Hypothalamus (tissue), 51 donors: ENCODE measurements at regions not wholly inside any gene's neighbourhood (a gene's known extent, or its start where the extent isn't known, plus 50 kb on each side); places are given as distances from the start of the nearest gene placed in this dataset.

Source experiments
- DNase-seq, 51 donors: peaks; one replicate each; lab custom pipeline; 2025; lab: John Stamatoyannopoulos, UW

DNA sequence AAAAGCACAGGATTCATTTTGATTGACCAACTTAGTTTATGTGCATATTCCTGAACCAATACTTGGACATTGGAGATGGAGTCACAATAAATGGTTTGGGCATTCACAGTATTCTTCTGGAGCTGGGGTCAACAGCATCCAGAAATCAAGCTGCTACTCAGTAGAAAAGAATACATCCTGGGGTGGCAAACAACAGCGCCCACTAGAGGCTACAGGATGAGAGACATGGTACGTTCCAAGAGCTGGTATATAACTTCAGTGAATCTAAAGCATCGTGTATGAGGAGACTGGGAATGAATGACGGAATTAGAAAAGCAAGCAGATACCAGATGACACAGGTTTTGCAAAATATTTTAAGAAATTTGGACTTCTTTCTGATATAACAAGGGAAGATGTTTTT, 142.9 kb upstream of the FIGN start:
- DNase-seq: peak in 6 of 51 donors; percentile 1 to 33 (median 8)

DNA sequence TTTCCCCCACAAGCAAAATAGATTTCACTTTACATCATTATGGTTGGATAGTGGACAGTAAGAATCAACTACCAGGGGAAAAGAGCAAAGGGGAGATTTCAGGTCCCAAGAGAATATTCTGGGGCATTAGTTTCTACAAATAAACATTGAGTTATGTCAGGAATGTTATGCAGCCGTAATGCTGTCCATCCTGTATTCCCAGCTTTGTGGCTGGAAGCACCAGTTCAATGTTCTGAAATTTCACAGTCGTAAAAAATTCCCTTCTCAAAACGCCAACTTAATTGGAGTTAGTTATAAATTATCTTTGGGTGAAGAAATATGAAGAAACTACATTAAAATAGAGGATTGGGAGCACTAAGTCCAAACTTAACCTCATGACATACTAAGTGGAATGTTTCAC, 141.5 kb upstream of the FIGN start:
- DNase-seq: no peak

DNA sequence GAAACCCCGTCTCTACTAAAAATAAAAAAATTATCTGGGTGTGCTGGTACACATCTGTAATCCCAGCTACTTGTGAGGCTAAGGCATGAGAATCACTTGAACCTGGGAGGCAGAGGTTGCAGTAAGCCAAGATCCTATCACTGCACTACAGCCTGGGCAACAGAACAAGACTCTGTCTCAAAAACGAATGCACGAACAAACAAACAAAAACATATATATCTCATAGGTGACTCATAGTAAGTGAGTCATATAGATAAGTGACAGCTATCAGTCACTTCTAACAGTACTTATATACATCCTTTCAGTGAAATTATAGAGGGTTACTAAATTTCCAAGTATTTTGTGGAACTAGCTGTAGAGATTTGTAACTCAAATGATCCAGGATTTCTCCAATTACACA, 127.3 kb upstream of the FIGN start:
- no peak for DNase-seq

DNA sequence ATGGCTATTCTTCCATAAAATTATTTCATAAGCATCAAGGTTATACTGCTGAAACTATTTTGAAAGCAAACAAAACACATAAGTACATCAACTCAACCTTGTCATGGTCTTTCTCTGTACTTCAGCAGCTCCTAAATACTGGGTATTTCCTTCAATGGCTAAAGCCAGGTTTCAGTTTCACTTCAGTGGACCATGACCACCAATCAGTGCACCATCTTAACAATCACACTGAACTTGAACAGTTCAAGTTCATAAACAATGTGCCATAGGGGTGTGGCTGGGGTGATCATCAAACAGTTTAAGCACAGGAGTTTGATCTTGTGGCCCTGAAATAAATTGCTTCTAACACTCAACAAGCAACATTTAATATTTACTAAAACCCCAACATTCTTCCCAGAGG, 124.1 kb upstream of the FIGN start:
- no peak for DNase-seq

DNA sequence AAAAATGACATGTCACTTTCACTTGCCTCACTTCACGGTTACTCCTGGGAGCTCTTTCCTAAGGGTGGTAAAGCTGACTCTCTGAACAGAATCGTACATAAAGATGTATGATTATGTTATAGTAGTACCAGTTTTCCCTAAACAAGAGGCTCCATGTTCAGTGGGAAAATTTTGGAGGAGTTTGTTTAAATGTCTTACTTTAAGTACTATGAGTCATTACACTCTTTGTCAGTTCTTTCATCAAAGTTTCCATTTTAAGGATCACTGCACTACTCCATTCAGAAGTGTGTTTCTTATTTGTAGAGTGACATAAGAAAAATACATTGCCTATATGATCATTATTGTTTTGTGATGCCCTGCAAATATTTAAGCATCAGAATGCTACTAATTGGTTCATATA, 121.1 kb upstream of the FIGN start:
- DNase-seq: no peak

DNA sequence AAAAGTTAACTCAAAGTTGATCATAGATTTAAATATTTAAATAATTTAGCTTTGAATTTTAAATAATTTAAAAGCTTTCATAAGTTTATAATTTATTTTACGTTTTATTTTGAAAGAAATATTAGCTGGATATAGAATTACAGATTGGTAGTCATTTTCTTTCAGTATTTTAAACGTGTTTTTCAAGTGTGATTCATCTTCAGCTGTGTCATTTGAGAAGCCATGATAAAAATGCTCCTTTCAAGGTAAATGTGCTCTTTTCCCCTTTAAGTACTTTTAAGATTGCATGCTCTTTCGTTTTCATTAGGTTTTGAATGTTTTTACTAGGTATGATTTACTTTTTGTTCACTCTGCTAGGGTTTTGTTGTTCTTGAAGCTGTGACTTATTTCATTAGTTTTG, 116.8 kb upstream of the FIGN start:
- no peak for DNase-seq

DNA sequence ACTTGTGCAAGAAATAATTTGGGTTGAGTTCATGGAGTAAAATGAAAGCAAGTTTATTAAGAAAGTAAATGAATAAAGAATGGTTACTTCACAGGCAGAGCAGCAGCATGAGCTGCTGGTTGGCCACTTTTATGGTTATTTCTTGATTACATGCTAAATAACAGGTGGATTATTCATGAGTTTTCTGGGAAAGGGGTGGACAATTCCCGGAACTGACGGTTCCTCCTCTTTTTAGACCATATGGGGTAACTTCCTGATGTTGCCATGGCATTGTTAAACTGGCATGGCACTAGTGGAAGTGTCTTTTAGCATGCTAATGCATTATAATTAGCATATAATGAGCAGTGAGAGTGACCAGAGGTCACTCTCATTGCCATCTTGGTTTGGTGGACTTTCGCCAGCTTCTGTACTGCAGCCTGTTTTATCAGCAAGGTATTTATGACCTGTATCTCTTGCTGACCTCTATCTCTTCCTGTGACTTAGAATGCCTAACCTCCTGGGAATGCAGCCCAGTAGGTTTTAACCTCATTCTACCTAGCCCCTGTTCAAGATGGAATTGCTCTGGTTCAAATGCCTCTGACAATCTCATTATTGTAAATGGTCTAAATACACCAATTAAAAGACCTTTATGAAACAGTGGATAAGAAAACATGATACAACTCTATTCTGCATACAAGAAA, 114.1 kb upstream of the FIGN start:
- DNase-seq: no peak

DNA sequence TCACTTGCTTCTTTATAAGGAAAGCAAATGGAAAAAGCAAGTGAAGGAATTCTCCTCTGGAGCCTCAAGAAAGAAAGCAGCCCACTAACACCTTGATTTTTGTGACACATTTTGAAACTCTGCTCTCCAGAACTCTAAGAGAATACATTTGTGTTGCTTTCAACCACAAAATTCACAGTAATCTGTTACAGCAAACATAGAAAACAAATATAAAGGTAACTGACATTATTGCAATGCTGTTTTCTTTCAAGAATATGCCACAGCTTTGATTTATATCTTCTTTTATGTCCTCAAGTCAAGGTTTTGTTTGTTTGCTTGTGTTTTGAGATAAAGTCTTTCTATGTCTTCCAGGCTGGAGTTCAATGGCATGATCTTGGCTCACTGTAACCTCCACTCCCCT, 103.1 kb upstream of the FIGN start:
- no peak for DNase-seq

DNA sequence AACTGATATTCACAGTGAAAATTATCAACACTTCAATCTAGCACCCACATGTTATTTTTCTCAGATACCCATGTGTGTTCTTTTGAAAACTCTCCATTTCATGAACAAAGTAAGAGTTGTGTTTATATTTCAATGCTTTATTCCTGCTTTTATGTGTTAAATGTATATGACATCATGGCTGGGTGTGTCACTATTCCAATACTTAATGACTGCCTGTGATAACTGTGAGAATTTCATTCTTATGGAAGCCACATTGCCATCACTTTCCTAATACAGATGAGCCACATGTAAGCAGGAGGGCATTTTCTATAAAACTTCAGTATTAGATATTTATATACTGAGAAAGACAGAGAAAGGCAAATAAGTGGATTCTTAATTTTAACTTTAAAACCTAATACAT, 100.4 kb upstream of the FIGN start:
- DNase-seq: no peak

DNA sequence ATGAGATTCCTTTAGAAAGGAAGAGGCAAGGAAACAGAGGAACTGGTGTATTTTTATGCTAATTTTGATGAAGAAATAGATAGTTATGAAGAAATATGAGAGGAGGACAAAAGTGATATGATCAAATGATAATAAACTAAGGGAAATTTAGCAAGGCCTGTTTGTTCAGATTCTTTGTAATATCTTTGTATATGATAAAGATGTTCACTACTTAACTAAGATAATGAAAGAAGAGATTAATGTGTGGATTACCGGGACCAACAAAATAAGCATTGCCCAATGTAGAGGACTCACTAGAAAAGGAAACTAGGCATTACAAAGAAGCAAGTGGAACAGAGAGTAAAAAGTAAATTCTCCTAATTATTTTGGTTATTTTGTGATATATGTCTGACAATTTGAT, 99.0 kb upstream of the FIGN start:
- DNase-seq: no peak

DNA sequence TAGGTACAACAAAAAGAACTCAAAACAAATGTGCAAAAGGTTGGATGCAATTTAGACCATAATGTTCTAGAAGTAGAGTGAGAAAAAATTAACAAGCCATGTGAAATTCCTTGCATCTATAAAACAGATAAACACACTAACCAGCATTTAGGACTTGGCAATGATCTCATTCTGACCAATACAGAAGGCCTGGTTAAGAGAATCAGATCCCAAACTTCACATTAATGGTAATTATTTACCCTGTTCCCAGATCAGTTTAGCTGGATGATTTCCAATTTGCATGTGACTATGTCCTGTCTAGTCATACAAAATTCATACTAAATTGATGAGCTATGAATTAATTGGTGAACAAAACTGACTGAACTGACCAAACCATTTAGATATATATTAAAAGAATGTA, 98.4 kb upstream of the FIGN start:
- no peak for DNase-seq

DNA sequence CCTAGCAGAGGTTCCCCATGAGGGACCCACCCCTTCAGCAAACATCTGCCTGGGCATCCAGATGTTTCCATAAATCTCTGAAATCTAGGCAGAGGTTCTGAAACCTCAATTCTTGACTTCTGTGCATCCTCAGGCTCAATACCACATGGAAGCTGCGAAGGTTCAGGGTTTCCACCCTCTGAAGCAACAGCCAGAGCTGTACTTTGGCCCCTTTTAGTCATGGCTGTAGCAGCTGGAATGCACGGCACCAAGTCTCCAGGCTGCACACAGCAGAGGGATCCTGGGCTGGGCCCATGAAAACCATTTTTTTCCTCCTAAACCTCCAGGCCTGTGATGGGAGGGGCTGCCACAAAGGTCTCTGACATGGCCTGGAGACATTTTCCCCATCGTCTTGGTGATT, 93.0 kb upstream of the FIGN start:
- DNase-seq: no peak

DNA sequence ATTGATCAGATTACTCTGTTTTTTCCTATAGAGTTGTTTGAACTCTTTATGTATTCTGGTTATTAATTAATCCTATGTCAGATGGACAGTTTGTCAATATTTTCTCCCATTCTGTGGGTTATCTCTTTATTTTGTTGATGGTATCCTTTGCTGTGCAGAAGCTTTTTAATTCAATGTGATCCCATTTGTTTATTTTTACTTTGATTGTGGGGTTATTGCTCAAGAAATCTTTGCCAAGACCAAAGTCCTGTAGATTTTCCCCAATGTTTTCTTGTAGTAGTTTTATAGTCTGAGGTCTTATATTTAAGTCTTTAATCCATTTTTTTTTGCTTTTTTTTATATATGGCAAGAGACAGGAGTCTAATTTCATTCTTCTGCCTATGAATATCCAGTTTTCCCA, 86.2 kb upstream of the FIGN start:
- DNase-seq: no peak

DNA sequence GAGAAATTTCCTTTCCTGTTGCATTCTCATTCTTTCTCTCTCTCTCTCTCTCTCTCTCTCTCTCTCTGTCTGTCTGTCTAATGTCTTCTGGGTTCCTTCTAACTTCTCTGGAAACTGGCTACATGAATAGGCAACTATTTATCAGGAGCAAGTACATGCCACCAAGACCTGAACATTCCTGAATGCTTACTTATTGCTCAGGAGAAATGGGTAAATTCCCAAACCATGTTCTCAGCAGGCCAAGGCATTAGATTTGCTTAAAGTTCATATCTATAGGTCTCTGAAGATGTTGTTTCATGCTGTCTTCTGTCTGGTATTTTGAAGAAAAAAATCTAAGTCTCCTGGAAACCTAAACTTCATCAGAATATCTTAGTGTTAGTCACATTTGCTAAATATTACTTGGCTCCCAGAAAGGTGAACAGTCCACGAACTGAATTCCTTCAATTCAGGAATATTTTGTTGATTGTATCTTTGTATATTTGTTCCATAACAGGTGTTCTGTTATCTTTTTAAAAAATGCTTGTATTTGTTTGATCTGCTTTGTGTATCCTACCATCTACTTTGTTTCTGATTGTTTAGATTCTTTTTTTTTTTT, 77.2 kb upstream of the FIGN start:
- DNase-seq: no peak

DNA sequence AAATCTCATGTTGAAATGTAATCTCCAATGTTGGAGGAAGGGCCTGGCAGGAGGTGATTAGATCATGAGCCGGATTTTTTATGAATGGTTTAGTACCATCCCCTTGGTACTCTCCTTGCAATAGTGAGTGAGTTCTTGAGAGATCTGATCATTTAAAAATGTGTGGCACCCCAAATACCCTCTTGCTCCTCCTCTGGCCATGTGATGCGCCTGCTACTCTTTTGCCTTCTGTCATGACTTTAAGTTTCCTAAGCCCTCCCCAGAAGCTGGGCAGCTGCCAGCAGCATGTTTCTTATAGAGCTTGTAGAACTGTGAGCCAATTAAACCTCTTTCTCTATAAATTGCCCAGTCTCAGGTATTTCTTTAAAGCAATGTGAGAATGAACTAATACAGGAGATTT, 72.6 kb upstream of the FIGN start:
- DNase-seq: no peak

DNA sequence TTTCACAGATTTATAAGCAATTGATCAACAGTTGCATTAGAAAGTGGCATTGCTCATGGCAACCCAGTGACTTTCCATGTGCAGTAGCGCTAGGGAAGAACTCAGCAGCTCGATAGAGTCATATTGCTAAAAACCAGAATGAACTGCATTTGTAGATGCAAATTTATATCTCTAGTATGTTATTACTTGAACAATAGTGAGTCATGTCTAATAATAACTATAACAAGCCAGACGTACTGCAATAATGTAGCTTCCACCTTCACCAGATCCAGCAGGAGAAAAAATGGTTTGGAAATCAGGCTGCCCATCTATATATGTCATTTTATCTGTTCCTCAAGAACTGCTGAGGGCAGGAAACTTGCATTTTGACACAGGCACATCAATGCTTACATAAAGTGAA, 66.5 kb upstream of the FIGN start:
- peak in 1 of 51 donors; percentile 5 for DNase-seq

DNA sequence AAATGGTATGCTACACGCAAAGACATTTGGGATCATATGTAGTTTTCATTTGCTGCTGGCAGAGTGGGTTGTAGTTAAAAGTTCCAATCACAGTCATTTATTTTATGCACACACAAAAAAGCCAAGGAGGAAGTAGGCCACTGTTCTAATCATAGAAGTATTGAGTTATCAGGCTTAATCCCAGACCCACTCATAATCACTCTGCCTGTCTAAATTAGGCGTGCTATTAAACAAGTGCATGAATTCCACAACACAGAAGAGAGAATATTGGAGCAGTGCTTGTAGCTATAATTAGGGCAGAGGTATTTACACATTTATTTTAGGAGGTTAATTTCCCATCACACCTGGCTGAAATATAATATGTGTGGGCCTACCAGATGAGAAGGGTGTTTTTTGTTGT, 65.7 kb upstream of the FIGN start:
- no peak for DNase-seq

DNA sequence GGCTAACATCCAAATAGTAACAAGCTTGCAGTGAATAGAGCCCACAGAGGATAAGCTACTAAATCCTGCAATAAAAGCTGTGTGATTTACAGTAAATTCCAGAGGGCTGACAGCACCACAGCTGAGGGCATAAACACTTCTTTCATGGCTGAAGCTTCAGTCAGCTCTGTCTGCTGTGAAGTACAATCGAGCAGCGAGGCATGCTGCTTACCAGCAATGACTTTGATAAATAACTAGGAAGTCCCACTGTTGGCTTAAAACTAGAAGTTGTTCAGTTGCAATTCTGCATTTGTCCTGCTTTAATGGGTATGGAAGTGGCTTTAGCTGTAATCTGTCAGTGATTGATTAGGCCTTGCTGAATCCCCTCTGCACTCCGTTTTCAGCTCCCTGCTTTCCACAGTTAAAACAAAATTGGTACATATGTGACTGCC, 65.2 kb upstream of the FIGN start:
- DNase-seq: peak in 4 of 51 donors; percentile 1 to 39 (median 3)

DNA sequence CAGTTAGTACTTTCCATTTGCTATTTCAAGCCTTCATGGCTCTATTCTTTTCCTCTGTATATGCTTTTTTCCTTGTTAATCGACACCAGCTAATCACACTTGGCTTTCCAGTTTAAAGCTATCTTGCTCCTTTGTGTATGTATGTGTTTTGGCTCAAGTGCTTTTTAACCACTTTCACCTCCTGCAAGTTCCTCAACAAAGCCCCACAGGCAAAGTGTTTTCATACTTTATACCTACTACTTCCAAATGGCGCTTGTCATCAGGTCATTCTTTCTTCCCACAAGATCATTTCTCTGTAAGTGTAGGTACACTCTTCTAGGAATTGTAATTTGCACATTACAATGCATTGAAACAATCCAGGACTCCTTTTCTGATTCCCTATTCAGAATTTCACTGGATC, 64.0 kb upstream of the FIGN start:
- no peak for DNase-seq

DNA sequence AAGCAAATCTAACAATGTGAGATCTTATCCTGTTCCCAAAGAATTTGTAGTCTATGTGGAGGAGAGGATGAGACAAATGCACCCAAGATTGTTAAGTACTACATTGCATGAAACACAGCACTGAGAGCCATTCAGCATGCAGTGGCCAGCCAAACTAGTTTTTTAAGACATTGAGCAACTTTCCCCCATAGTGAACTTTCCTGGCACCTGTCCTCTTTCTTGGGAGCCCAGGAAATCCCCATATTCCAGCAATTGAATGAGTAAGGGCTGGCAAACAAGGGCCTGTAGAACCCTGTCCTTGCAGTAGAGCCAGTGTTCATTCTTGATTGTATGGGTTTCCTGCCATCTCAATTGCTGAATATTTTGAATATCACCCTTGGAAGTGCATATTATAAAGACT, 58.8 kb upstream of the FIGN start:
- DNase-seq: peak in 2 of 51 donors; percentile 3 to 5
